ENCODE measurements at regions not wholly inside any gene's neighbourhood (a gene's known extent, or its start where the extent isn't known, plus 50 kb on each side); places are given as distances from the start of the nearest gene placed in this dataset.

DNA sequence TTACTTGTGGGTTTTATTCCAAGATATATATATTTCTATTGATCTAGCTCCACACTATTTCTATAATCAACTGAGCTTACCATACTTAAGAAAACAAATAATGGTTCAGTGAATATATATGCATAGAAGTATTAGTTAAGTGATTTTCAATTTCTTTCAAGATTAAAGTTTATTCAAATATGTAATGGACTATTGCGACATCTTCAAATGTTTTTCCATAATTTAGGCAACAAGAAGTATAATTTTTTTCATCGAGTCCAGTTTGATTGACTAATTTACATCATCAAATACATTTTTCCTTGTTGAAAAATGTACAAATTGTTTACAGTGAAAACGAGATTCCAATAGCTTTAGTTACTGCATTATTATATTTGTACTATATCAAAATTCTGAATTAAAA is 528.6 kb downstream of the PTPRC start:
- DNase-seq = no peak

DNA sequence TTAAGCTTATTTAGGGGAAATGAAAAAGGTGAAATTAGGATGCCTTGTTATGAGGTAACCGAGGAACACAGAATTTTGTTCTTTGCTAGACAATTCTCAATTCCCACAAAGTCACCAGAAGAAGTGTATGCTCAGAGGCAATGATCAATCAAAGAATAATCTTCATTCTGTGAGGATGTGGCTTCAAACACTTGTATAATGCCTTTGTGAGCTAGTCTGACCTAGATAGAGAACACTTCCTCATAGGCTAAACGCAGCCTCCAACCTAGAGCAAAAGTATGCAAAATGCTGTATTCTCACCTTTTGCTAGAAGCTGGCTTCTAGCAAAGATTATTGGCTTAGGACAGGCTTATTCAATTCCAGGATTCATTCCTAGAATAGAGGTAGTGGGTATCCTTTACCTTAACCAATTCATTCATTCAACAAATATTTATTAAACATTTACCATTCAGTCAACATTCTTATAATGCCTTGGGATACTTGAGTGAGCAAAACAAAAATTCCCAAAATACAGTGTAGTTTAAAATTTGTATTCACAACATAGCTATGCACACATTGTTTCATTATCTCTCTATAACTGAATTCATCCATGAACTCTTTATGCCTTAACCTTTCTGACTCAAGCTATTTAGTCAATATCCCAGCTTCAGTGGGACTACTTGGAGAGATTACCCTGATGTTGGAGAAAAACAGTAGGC is 530.2 kb downstream of the PTPRC start:
- DNase-seq = no peak

- DNase-seq = no peak
Observed at GRCh38 chr1:199170711-199171110, 531.9 kb downstream of the PTPRC start.

GRCh38 chr1:199172171-199173124 is 533.6 kb downstream of the PTPRC start:
- no peak for DNase-seq

DNA sequence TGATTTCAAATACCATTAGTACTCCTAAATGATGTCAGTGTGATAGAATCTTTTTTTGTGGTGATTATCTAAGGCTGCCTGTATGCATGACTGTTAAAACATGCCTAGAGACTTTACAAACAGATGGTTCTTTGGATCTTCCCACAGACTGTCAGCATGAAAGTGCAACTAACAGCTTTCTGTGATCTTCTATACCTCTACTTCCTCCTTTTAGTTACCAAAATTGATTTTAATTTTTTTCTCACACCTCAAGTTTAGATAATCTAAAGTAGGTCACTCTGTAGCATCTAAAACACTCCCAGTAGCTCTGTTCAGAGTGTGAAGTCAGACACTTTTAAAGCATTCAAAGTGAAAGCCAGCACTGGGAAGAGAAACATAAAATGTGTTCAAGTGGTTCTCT is 534.5 kb downstream of the PTPRC start:
- no peak for DNase-seq

- DNase-seq = no peak
Observed at GRCh38 chr1:199174336-199174735, 535.5 kb downstream of the PTPRC start.

DNA sequence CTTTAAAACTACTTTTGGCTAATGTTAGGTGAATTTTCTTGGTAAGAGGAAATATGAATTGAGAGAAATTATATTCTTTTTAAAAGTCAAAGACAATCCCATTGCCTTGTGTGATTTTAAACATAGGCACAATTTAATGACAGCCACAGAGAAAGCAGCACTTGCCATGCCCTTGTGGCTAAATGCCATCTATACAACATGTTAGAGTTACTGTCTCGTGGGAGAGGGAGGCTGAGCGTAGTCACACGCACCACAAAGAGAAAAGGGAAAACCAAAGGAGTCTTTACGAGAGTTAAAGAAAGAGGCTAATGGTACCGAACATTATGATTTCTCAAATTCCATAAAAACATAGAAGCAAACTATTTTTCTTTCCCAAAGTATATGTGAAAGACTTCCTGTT is 537.9 kb downstream of the PTPRC start:
- DNase-seq = no peak

DNA sequence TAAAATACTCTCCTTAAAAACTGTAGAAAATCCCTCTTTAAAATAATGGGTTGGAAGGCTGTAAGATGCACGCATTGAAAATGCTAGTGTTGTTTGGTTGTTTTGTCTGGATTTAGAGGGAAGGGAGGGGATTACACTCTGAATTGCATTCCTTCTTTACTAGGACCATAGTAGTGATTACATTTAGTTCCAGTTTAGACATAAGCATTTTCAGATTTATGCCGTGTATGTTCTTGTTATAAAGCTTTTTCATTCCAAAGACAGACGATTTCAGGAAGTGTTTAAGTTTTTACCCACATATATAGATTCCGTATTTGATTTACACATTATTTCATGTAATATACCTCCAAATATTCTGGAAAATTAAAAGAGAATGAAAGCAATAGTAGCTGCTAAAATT is 538.4 kb downstream of the PTPRC start:
- no peak for DNase-seq

GRCh38 chr1:199178646-199179045 is 539.8 kb downstream of the PTPRC start:
- DNase-seq = no peak

GRCh38 chr1:199182186-199182843 is 543.5 kb downstream of the PTPRC start:
- DNase-seq = no peak

- DNase-seq = no peak
Observed at GRCh38 chr1:199184180-199184579, 545.3 kb downstream of the PTPRC start.

GRCh38 chr1:199194862-199195261 is 556.0 kb downstream of the PTPRC start:
- no peak for DNase-seq

- DNase-seq = no peak
Observed at GRCh38 chr1:199197695-199198094, 558.9 kb downstream of the PTPRC start.

DNA sequence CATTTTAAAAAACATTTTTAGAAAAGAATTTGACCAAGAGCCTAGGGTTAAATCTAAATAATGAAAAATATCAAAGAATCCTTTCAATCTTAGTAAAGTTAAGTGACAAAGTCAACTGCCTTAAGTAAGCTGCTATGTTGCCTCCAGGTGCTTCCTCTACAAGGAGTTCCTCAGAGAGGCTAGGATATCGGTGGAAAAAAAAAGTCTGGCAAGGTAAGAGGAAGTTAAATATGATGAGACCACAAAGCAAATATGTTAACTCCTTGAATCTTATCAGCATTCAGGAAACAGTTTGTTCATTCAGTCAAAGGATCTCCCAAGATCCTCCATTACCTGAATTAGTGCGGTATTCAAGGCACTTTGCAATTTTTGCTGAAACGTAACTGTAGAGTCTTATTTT is 563.5 kb downstream of the PTPRC start:
- no peak for DNase-seq

GRCh38 chr1:199204231-199204630 is 565.4 kb downstream of the PTPRC start:
- no peak for DNase-seq

DNA sequence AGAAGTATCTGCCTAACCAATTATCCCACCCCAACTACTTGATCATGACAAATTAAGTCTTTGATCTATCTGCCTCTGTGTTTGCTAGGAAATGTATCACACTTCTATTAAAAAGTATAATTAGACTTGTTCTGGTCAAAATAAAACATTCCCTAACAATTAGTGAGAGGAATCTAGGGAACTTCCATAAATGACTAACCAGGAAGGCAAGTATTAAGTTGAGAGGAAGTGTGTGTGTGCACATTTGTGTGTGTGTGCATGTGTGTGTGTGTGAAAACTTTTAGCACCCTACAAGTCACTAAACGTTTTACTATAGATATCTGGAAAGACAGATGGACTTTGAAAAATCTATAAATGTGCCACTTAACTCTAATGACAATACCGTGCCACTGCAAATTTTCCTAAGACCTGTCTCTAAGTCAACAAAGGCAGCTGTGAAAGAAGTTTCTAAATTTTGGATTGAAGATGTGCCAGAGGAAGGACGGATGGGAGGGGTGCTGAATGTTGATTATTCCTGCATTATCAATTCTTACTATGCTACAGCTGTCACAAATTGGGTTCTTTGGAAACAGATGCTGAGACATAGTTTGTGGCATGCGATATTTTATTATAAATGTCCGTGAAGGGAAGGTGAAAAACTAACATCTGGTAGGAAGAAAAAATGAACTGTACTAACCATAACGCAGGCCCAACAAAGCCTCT is 567.1 kb downstream of the PTPRC start:
- no peak for DNase-seq

GRCh38 chr1:199208847-199209246 is 570.0 kb downstream of the PTPRC start:
- DNase-seq = no peak

GRCh38 chr1:199218065-199218464 is 579.2 kb downstream of the PTPRC start:
- DNase-seq = peak in 1 of 14 donors; percentile 22

- no peak for DNase-seq
Observed at GRCh38 chr1:199218533-199218932, 579.7 kb downstream of the PTPRC start.

GRCh38 chr1:199220031-199220430 is 581.2 kb downstream of the PTPRC start:
- no peak for DNase-seq

- no peak for DNase-seq
Observed at GRCh38 chr1:199221371-199222150, 582.7 kb downstream of the PTPRC start.

- DNase-seq = no peak
Observed at GRCh38 chr1:199223936-199224335, 585.1 kb downstream of the PTPRC start.

Data from C1 segment of cervical spinal cord (tissue), 14 donors.